ENCODE measurements at regions not wholly inside any gene's neighbourhood (a gene's known extent, or its start where the extent isn't known, plus 50 kb on each side); places are given as distances from the start of the nearest gene placed in this dataset.
A peak's percentile ranks its signal among the peaks of the same experiment; 100 is the strongest.

- no peaks in the 10 kb centered on the region for H3K36me3 ChIP-seq
- DNase-seq (no peak), ATAC-seq (no peak)
- no peaks in the 10 kb centered on the region for H3K9me3 ChIP-seq
- H3K27ac ChIP-seq: no peak overlapping the region
- H3K4me3 ChIP-seq: no peak overlapping the region
- intact Hi-C loops (cut with DNase I): no loop called here
- peaks cover 10% of the 10 kb centered on the region for H3K27me3 ChIP-seq (ENCODE audit: low read depth)
- no peaks in the 10 kb centered on the region for H3K4me1 ChIP-seq
- no peak for TF ChIP-seq CTCF (IDR thresholded peaks at IDR 0.05)
These were observed 92.4 kb upstream of the CPLX2 start for GRCh38 chr5:175778951-175779503.

DNA sequence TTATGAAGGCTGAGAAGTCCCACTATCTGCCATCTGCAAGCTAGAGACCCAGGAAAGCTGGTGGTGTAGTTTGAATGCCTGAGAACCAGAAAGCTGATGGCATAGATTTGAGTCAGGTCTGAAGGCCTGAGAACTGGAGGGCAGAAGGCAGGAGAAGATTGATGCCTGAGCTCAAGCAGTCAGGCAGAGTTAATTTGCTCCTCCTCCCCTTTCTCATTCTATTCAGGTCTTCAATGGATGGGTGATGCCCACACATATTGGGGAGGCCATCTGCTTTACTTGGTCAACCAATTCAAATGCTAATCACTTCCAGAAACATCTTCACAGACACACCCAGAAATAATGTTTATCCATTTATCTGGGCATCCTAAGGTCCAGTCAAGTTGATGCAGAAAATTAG lies 87.6 kb upstream of the CPLX2 start:
- ATAC-seq (no peak), DNase-seq (no peak)
- Histone ChIP-seq H3K27ac (no peak overlapping the region), H3K36me3 (no peaks in the 10 kb centered on the region), H3K4me3 (no peak overlapping the region), H3K4me1 (no peaks in the 10 kb centered on the region), H3K9me3 (no peaks in the 10 kb centered on the region), H3K27me3 (ENCODE audit: low read depth) (peaks cover 24% of the 10 kb centered on the region)
- intact Hi-C loops (cut with DNase I): no loop called here
- TF ChIP-seq CTCF (IDR thresholded peaks at IDR 0.05): no peak

- Histone ChIP-seq H3K36me3 (no peaks in the 10 kb centered on the region), H3K27ac (no peak overlapping the region), H3K4me3 (no peak overlapping the region), H3K9me3 (no peaks in the 10 kb centered on the region), H3K4me1 (no peaks in the 10 kb centered on the region), H3K27me3 (ENCODE audit: low read depth) (peaks cover 24% of the 10 kb centered on the region)
- DNase-seq (no peak), ATAC-seq (no peak)
- no peak for TF ChIP-seq CTCF (IDR thresholded peaks at IDR 0.05)
- intact Hi-C loops (cut with DNase I): no loop called here
These were observed 87.1 kb upstream of the CPLX2 start for GRCh38 chr5:175784230-175784629.

DNA sequence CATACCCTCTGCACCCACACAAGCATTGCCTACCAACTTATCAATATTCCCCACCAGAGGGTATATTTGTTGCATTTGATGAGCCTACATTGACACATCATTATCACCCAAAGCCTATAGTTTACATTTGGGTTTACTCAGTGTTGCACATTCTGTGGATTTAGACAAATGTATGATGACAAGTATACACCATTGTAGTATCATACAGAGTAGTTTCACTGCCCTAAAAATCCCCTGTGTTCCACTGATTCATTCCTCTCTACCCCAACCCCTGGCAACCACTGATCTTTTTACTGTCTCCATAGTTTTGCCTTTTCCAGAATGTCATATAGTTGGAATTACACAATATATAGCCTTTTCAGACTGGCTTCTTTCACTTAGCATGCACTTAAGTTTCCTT lies 85.7 kb upstream of the CPLX2 start:
- H3K27me3 ChIP-seq (ENCODE audit: low read depth): peaks cover 24% of the 10 kb centered on the region
- no peaks in the 10 kb centered on the region for H3K4me1 ChIP-seq
- no peak for ATAC-seq
- no peak for TF ChIP-seq CTCF (IDR thresholded peaks at IDR 0.05)
- DNase-seq: no peak
- H3K9me3 ChIP-seq: no peaks in the 10 kb centered on the region
- H3K36me3 ChIP-seq: no peaks in the 10 kb centered on the region
- H3K27ac ChIP-seq: no peak overlapping the region
- intact Hi-C loops (cut with DNase I): no loop called here
- no peak overlapping the region for H3K4me3 ChIP-seq

DNA sequence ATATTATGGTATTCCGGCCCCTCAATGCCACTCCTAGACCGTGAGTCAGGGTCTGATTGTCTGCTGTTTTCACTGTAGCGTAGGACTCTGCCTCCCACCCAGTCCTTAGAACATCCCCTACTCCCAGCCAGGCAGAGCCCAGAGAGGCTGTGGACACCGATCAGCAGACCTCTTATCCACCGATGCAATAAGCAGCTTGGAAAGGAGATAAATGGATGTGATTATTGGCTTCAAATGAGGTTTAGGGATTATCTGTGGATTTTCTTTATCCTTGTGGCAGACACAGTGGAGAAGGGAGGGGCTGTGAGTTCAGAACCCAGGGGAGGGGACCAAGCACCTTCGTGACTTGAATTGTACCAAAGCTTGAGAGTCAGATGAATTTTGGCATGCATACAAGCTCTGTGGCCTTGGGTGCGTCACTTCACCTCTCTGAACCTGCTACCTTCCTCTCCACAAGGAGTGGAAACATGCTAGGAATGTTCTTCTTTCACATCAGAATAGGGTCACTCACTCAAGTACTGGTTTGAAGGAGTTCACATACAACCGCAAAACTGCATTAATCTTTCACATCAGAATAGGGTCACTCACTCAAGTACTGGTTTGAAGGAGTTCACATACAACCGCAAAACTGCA lies 83.1 kb upstream of the CPLX2 start:
- H3K4me3 ChIP-seq: no peak overlapping the region
- no peaks in the 10 kb centered on the region for H3K4me1 ChIP-seq
- peaks cover 40% of the 10 kb centered on the region for H3K27me3 ChIP-seq (ENCODE audit: low read depth)
- no peaks in the 10 kb centered on the region for H3K9me3 ChIP-seq
- ATAC-seq (peak in 1 of 2 donors; percentile 56), DNase-seq (no peak)
- intact Hi-C loops (cut with DNase I): no loop called here
- TF ChIP-seq CTCF (IDR thresholded peaks at IDR 0.05): no peak
- H3K36me3 ChIP-seq: no peaks in the 10 kb centered on the region
- no peak overlapping the region for H3K27ac ChIP-seq

All from lower lobe of right lung (tissue), 2 donors.